H1 (cell line): ENCODE measurements at regions not wholly inside any gene's neighbourhood (a gene's known extent, or its start where the extent isn't known, plus 50 kb on each side); places are given as distances from the start of the nearest gene placed in this dataset.
"Not testable (repeated sequence)": the region's sequence is repeated elsewhere in the genome, so short reads cannot be mapped to it uniquely, and the experiment has no call there.

Experiments used
- JUN ChIP-seq: IDR thresholded peaks from 2 replicates; pipeline ENCODE4 v1.6.1; 2011; ENCODE audit warnings: low read depth, mild to moderate bottlenecking, improper control_type of control experiment, low read length
- NANOG ChIP-seq: IDR thresholded peaks from 2 replicates; pipeline ENCODE4 v1.6.1; 2011; ENCODE audit warnings: low read length, low read depth, mild to moderate bottlenecking, inconsistent platforms; ENCODE audit not compliant: insufficient read depth, poor library complexity, severe bottlenecking

DNA sequence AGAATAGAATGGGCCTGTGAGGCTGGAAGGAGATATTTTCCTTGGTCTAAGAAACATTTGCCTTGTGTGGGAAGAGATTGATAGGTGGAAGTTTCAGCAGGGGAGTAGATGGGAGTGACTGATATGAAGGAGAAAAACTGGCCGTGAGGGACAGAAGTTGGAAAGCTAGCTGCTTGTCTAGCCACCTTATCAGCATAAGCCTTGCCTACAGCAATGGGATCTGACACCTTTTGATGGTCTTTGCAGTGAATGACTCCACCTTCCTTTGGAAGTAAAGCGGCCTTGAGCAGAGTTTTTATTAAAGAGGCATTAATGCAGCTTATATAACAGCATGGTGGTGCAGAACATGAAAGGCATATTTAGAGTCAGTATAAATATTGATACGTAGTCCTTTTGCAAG, 120.1 kb upstream of the INTU start:
- TF ChIP-seq JUN, NANOG: not testable (repeated sequence)
